GM04504 (cell line): ENCODE measurements at regions not wholly inside any gene's neighbourhood (a gene's known extent, or its start where the extent isn't known, plus 50 kb on each side); places are given as distances from the start of the nearest gene placed in this dataset.

Experiments used
- DNase-seq: peaks from one replicate; pipeline ENCODE4 v3.0.0-alpha.2; 2012; ENCODE audit warnings: low read depth

GRCh38 chr2:114134146-114134545 is 244.3 kb downstream of the ACTR3 start:
- DNase-seq = no peak

GRCh38 chr2:114139542-114139941 is 249.7 kb downstream of the ACTR3 start:
- DNase-seq = no peak

GRCh38 chr2:114156366-114157056 is 266.6 kb downstream of the ACTR3 start:
- no peak for DNase-seq

GRCh38 chr2:114157057-114157385 is 267.1 kb downstream of the ACTR3 start:
- DNase-seq = no peak

- DNase-seq = no peak
Observed at GRCh38 chr2:114160263-114160981, 270.5 kb downstream of the ACTR3 start.

- no peak for DNase-seq
Observed at GRCh38 chr2:114161371-114161770, 271.5 kb downstream of the ACTR3 start.

- DNase-seq = no peak
Observed at GRCh38 chr2:114167799-114168198, 274.6 kb upstream of the DPP10 start.

- DNase-seq = no peak
Observed at GRCh38 chr2:114170070-114170469, 272.4 kb upstream of the DPP10 start.

- DNase-seq = no peak
Observed at GRCh38 chr2:114175507-114175906, 266.9 kb upstream of the DPP10 start.

- no peak for DNase-seq
Observed at GRCh38 chr2:114185501-114185900, 256.9 kb upstream of the DPP10 start.

GRCh38 chr2:114192362-114192761 is 250.1 kb upstream of the DPP10 start:
- DNase-seq = no peak

GRCh38 chr2:114201781-114202180 is 240.7 kb upstream of the DPP10 start:
- no peak for DNase-seq

GRCh38 chr2:114203679-114204078 is 238.8 kb upstream of the DPP10 start:
- DNase-seq = no peak

GRCh38 chr2:114213808-114214207 is 228.6 kb upstream of the DPP10 start:
- DNase-seq = no peak

- DNase-seq = no peak
Observed at GRCh38 chr2:114218383-114218782, 224.1 kb upstream of the DPP10 start.

- no peak for DNase-seq
Observed at GRCh38 chr2:114219456-114219855, 223.0 kb upstream of the DPP10 start.

GRCh38 chr2:114222344-114222743 is 220.1 kb upstream of the DPP10 start:
- DNase-seq = no peak

- DNase-seq = no peak
Observed at GRCh38 chr2:114231921-114232320, 210.5 kb upstream of the DPP10 start.

GRCh38 chr2:114237331-114237730 is 205.1 kb upstream of the DPP10 start:
- DNase-seq = no peak

GRCh38 chr2:114238910-114239559 is 203.4 kb upstream of the DPP10 start:
- no peak for DNase-seq

- no peak for DNase-seq
Observed at GRCh38 chr2:114248648-114249047, 193.8 kb upstream of the DPP10 start.

- no peak for DNase-seq
Observed at GRCh38 chr2:114252713-114253112, 189.7 kb upstream of the DPP10 start.

- DNase-seq = no peak
Observed at GRCh38 chr2:114254875-114255274, 187.6 kb upstream of the DPP10 start.
